HEK293 (cell line): ENCODE measurements at regions not wholly inside any gene's neighbourhood (a gene's known extent, or its start where the extent isn't known, plus 50 kb on each side); places are given as distances from the start of the nearest gene placed in this dataset.
A peak's percentile ranks its signal among the peaks of the same experiment; 100 is the strongest.

Experiments
- CTCF ChIA-PET: fragments of 350-600 bp; formaldehyde crosslinking; extraction: SDS; loops from one replicate; lab custom pipeline; 2021; ENCODE audit warnings: antibody characterized with exemption; lab: Yijun Ruan, JAX
- POLR2A ChIA-PET: fragments of 300-600 bp; formaldehyde crosslinking; extraction: SDS; loops from one replicate; lab custom pipeline; 2020; ENCODE audit warnings: antibody characterized with exemption, inconsistent platforms; lab: Yijun Ruan, JAX
- H3K27ac ChIP-seq: fragments of 200-500 bp; sonication (Bioruptor generic); 2 replicates; pipeline ENCODE4 v1.5.1; 2014; ENCODE audit warnings: low read depth, low read length, control low read depth, inconsistent platforms; ENCODE audit errors: extremely low read depth
- H3K36me3 ChIP-seq, 2 experiments: fragments of 200-500 bp in 1 of 2; sonication (Bioruptor generic) in 1 of 2; 1 replicate in 1 of 2; 2 replicates in 1 of 2; pipeline ENCODE4 v1.5.1; 2014 to 2017; ENCODE audit warnings: inconsistent platforms in 2 of 2, low read length in 2 of 2; ENCODE audit not compliant: control insufficient read depth in 2 of 2, insufficient read depth in 1 of 2
- H3K4me1 ChIP-seq: fragments of 200-500 bp; sonication (Bioruptor generic); 2 replicates; pipeline ENCODE4 v1.5.1; 2014; ENCODE audit warnings: mild to moderate bottlenecking, low read length, inconsistent platforms; ENCODE audit not compliant: control insufficient read depth, insufficient read depth
- H3K4me3 ChIP-seq: 2 replicates; pipeline ENCODE4 v1.5.1; 2011; ENCODE audit warnings: low read depth, mild to moderate bottlenecking, control low read depth, low read length, moderate library complexity
- H3K9me3 ChIP-seq: fragments of 200-500 bp; sonication (Bioruptor generic); 2 replicates; pipeline ENCODE4 v1.5.1; 2014; ENCODE audit warnings: low read depth, low read length, inconsistent platforms; ENCODE audit not compliant: control insufficient read depth, insufficient read depth
- HIC1 ChIP-seq: fragments of 450-650 bp; formaldehyde crosslinking; IDR thresholded peaks from 2 replicates; pipeline ENCODE4 v1.5.1; 2016; ENCODE audit warnings: missing biosample characterization, missing genetic modification characterization
- OSR2 ChIP-seq: fragments of 450-650 bp; formaldehyde crosslinking; IDR thresholded peaks from 2 replicates; pipeline ENCODE4 v1.5.1; 2016; ENCODE audit warnings: missing biosample characterization, missing genetic modification characterization
- PRDM1 ChIP-seq: fragments of 450-650 bp; formaldehyde crosslinking; IDR thresholded peaks from 2 replicates; pipeline ENCODE4; 2016; ENCODE audit warnings: missing biosample characterization, missing genetic modification characterization
- PRDM6 ChIP-seq: fragments of 450-650 bp; formaldehyde crosslinking; IDR thresholded peaks from 2 replicates; pipeline ENCODE4 v1.5.1; 2017; ENCODE audit warnings: missing biosample characterization, missing genetic modification characterization
- SP3 ChIP-seq: fragments of 450-650 bp; formaldehyde crosslinking; IDR thresholded peaks from 2 replicates; pipeline ENCODE4 v1.5.1; 2016; ENCODE audit warnings: missing biosample characterization, missing genetic modification characterization
- ZBTB44 ChIP-seq: fragments of 450-650 bp; IDR thresholded peaks from 2 replicates; pipeline ENCODE4 v1.5.1; 2018; ENCODE audit warnings: missing biosample characterization, mild to moderate bottlenecking, missing genetic modification characterization
- ZNF10 ChIP-seq: fragments of 450-650 bp; formaldehyde crosslinking; IDR thresholded peaks from 2 replicates; pipeline ENCODE4 v1.5.1; 2017; ENCODE audit warnings: missing biosample characterization, missing genetic modification characterization
- ZNF112 ChIP-seq: fragments of 450-650 bp; formaldehyde crosslinking; IDR thresholded peaks from 2 replicates; pipeline ENCODE4 v1.5.0; 2017; ENCODE audit warnings: missing biosample characterization, missing genetic modification characterization
- ZNF133 ChIP-seq: fragments of 450-650 bp; formaldehyde crosslinking; IDR thresholded peaks from 2 replicates; pipeline ENCODE4 v1.5.1; 2016; ENCODE audit warnings: missing biosample characterization, missing genetic modification characterization
- ZNF221 ChIP-seq: fragments of 450-650 bp; formaldehyde crosslinking; IDR thresholded peaks from 2 replicates; pipeline ENCODE4 v1.5.1; 2017; ENCODE audit warnings: missing biosample characterization, missing genetic modification characterization, borderline replicate concordance
- ZNF26 ChIP-seq: fragments of 450-650 bp; formaldehyde crosslinking; IDR thresholded peaks from 2 replicates; pipeline ENCODE4 v1.5.1; 2016; ENCODE audit warnings: missing biosample characterization, missing genetic modification characterization
- ZNF335 ChIP-seq: fragments of 450-650 bp; formaldehyde crosslinking; conservative IDR thresholded peaks from 2 replicates; pipeline ENCODE4 v1.5.1; 2016; ENCODE audit warnings: missing biosample characterization, missing genetic modification characterization
- ZNF394 ChIP-seq: fragments of 450-650 bp; formaldehyde crosslinking; IDR thresholded peaks from 2 replicates; pipeline ENCODE4 v1.5.1; 2016; ENCODE audit warnings: missing biosample characterization, missing genetic modification characterization, mild to moderate bottlenecking, moderate library complexity, borderline replicate concordance
- ZNF416 ChIP-seq: fragments of 450-650 bp; formaldehyde crosslinking; IDR thresholded peaks from 2 replicates; pipeline ENCODE4 v1.5.1; 2016; ENCODE audit warnings: missing biosample characterization, missing genetic modification characterization
- ZNF514 ChIP-seq: fragments of 450-650 bp; formaldehyde crosslinking; IDR thresholded peaks from 2 replicates; pipeline ENCODE4 v1.5.1; 2016; ENCODE audit warnings: missing biosample characterization, missing genetic modification characterization
- ZNF561 ChIP-seq: fragments of 450-650 bp; IDR thresholded peaks from 2 replicates; pipeline ENCODE4 v1.5.1; 2018; ENCODE audit warnings: missing biosample characterization, missing genetic modification characterization, borderline replicate concordance
- ZNF585B ChIP-seq: fragments of 450-650 bp; formaldehyde crosslinking; IDR thresholded peaks from 2 replicates; pipeline ENCODE4 v1.5.1; 2016; ENCODE audit warnings: missing biosample characterization, missing genetic modification characterization
- ZNF610 ChIP-seq: fragments of 450-650 bp; formaldehyde crosslinking; IDR thresholded peaks from 2 replicates; pipeline ENCODE4 v1.5.1; 2016; ENCODE audit warnings: missing biosample characterization, missing genetic modification characterization, borderline replicate concordance
- ZNF658 ChIP-seq: fragments of 450-650 bp; formaldehyde crosslinking; IDR thresholded peaks from 2 replicates; pipeline ENCODE4; 2016; ENCODE audit warnings: missing biosample characterization, missing genetic modification characterization
- ZNF747 ChIP-seq: fragments of 450-650 bp; formaldehyde crosslinking; IDR thresholded peaks from 2 replicates; pipeline ENCODE4 v1.5.1; 2016; ENCODE audit warnings: missing biosample characterization, missing genetic modification characterization
- ZNF76 ChIP-seq: fragments of 450-650 bp; formaldehyde crosslinking; IDR thresholded peaks from 2 replicates; pipeline ENCODE4; 2016; ENCODE audit warnings: low read depth, missing biosample characterization, missing genetic modification characterization, borderline replicate concordance
- ZSCAN30 ChIP-seq: fragments of 450-650 bp; IDR thresholded peaks from 2 replicates; pipeline ENCODE4 v1.5.1; 2018; ENCODE audit warnings: missing biosample characterization, mild to moderate bottlenecking, missing genetic modification characterization, moderate library complexity
- ZSCAN4 ChIP-seq: fragments of 450-650 bp; formaldehyde crosslinking; IDR thresholded peaks from 2 replicates; pipeline ENCODE4 v1.5.1; 2017; ENCODE audit warnings: missing biosample characterization, missing genetic modification characterization
- ZXDB ChIP-seq: fragments of 450-650 bp; formaldehyde crosslinking; IDR thresholded peaks from 2 replicates; pipeline ENCODE4 v1.5.1; 2016; ENCODE audit warnings: missing biosample characterization, missing genetic modification characterization

GRCh38 chr7:26007510-26007909 is 144.5 kb upstream of the NFE2L3 start (continued):
- TF ChIP-seq ZXDB (tag by site-specific recombination) = peak; percentile 38; the same call in 1 of the 2 replicates
- peak; percentile 21; the same call in 1 of the 2 replicates for TF ChIP-seq ZNF133
- no peak for TF ChIP-seq ZSCAN30 (tag by site-specific recombination)
- TF ChIP-seq ZSCAN4 (tag by site-specific recombination) = no peak
- no peak for TF ChIP-seq ZNF76 (tag by site-specific recombination)
- TF ChIP-seq ZNF514 (tag by site-specific recombination) = no peak
- no peak for TF ChIP-seq ZNF747
- TF ChIP-seq ZNF585B (tag by site-specific recombination) = no peak
- no peak for TF ChIP-seq ZNF221 (tag by site-specific recombination)
- no peak for TF ChIP-seq ZBTB44 (tag by site-specific recombination)
- no peak for TF ChIP-seq ZNF112 (tag by site-specific recombination)
- no peak for TF ChIP-seq ZNF610 (tag by site-specific recombination)
- TF ChIP-seq ZNF561 (tag by site-specific recombination) = no peak
- TF ChIP-seq OSR2 = no peak
- no peak for TF ChIP-seq PRDM6 (tag by site-specific recombination)
- TF ChIP-seq ZNF335 = 0 out of 2 replicates have a peak, but pooled peaks have one; percentile 7

- ChIA-PET CTCF (no interaction called here), POLR2A (no interaction called here)
- no peaks in the 10 kb centered on the region; the same call in 1 of the 2 replicates for H3K4me1 ChIP-seq
- no peaks in the 10 kb centered on the region for H3K9me3 ChIP-seq
- no peak overlapping the region for H3K27ac ChIP-seq
- no peak for TF ChIP-seq ZNF26 (tag by site-specific recombination)
- TF ChIP-seq ZNF394 (tag by site-specific recombination) = no peak
- no peak for TF ChIP-seq SP3 (tag by site-specific recombination)
- no peak for TF ChIP-seq ZNF658 (tag by site-specific recombination)
- TF ChIP-seq HIC1 (tag by site-specific recombination) = no peak
- no peak for TF ChIP-seq ZNF416 (tag by site-specific recombination)
- TF ChIP-seq PRDM1 (tag by site-specific recombination) = no peak
- peak; percentile 69 for TF ChIP-seq ZNF10 (tag by site-specific recombination)
- no peak overlapping the region for H3K4me3 ChIP-seq
- no peaks in the 10 kb centered on the region for H3K36me3 ChIP-seq
Observed at GRCh38 chr7:26008428-26008827, 143.6 kb upstream of the NFE2L3 start.
